HUDEP-2 (cell line): ENCODE measurements at regions not wholly inside any gene's neighbourhood (a gene's known extent, or its start where the extent isn't known, plus 50 kb on each side); places are given as distances from the start of the nearest gene placed in this dataset.

Source experiments
- DNase-seq, 76 experiments: peaks; one replicate each; lab custom pipeline; 2025; ENCODE audit not compliant: unreplicated experiment in 76 of 76; lab: John Stamatoyannopoulos, UW

DNA sequence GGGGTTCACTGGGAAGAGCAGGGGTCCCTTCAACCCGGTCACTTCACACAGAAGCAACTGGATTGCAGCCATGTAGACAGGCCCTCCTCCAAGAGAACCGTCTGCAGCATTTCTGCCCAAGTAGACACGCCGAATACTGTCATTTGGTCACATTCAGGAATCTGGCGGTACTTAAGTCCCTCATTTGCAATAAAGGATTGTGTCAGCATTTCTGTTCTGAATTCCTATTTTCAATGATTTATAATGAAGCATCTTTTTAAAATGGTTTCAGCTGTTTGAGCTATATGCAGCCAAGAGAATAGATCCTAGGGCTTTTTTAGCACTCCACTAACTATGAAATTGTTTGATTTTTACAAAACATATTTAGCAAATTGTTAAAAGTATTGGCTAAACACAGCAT, 143.5 kb upstream of the SOX1 start:
- no peak for DNase-seq

DNA sequence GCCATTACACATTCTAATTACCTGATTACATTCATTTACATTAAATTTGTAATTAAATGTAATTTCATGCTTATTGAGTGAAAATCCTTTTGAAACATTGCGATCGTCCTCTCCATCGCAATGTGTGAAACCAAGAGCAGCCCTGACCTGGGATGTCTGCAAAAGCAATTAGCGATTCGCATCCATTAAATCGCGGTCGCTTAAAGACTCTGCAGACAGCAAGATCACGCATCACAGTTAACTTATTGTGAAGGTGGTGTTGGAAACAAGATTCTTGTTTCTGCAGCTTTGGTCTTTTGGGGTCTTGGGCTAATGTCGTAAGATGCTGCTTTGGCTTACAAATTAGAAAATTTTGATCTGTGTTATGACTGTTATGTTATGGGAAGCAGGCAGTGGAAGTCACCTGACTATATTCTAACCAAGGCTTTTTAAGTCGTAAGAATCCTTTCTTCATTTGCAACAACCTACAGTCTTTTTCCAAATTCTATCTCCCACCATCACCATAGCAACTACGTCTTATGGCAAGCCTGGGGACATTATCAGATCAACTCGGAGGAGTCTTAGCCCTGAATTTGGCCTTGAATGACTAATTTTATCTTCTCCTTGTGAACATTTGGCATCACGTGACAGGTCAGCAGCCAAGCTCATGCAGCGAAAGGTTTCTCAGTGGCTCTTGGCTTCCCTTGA, 142.8 kb upstream of the SOX1 start:
- no peak for DNase-seq

DNA sequence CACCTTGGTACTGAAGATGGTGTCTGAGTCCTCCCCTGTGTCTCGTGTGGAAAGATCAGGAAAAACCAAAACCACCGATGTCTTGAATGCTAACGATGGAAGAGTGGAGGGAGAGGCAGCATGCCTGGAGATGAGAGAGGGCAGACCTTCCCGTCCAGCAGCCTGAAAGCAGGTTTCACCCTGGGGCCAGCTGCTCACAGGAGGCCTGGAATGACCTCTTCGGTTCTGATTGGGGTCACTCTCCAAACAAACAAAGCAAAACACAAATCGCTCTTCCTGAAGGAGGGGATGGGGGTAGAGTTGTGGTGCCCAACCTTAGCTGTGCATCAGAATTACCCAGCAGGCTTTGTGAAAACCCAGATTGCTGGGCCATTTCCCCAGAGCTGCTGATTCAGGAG, 142.3 kb upstream of the SOX1 start:
- DNase-seq: no peak

DNA sequence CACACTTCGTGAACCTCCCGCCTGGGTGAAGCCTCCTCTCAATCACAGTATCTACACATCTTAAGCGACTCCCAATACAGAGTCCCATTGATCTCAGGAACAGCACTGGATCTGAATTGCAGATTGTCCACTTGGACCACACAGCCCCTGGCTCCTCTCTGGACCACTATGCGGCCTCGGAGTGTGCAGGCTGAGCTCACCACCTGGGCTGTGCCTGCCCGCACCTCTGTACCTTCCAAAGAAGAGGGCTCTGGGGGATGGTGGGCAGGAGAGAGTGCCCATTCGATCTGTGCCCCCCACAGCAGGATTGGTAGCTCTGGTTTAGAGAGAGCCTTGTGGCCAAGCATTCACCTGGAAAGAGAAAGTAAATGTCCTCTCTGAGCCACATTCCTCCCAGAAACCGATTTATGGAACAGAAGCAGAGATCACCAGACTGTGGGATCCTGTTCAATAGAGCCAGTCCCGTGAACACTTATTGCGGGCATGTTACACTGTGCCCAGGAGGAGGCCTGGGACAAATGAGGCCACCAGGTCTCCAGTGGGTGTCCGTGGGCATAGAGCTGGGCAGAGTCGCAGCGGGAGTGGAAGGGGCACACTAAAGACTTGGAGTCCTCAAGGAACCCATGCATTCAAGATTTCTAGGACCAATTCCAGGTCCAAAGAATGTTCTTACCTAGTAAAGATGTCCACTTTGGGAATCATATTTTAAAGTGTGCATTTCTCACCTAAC, 141.6 kb upstream of the SOX1 start:
- DNase-seq: no peak

DNA sequence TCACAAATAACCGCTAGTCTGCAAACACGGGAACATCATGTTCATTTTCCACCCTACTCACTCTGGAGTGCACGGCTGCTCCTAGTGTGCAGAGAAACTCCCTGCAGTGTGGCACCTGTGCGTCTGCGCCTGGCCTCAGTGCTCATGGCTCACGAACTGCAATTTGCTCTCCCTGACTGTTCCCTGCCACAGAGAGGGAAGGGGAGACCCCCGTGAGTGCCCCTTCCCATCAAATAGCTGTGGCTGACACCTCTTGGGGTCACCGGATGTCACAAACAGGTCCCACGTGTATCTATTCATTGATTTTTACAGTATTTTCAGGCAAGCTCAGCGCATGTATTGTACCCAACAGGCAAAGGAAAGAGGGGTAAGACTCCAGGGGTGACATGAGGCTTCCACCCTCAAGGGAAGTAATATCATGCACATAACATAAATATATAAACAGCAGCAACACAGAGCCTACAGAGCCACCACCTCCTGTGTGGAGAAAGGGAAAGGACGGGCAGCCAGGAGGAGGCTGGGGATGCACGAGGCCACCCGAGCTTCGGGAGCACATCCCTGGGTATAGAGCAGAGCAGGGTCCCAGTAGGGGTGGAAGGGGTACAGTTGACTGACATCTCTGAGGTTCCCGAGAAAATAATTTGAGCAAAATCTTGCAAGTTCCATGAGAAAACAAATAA, 140.3 kb upstream of the SOX1 start:
- DNase-seq: no peak

DNA sequence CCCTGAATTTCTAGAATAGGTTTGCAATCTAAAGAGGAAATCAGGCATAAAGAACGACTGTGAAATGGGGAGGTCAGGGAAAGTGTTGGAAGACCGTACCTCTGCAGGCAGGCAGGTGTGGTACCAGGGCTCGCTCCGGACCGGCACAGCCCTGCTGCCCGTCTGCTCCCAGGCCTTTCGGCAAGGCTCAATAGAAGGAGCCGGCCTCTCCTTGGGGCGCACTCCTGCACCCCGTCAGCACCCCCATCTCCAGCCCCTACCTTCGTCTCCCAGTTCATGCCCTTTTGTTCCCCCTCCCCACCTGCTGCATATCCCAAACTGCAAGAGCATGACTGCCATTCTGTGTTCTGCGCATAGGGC, 139.8 kb upstream of the SOX1 start:
- DNase-seq: no peak

DNA sequence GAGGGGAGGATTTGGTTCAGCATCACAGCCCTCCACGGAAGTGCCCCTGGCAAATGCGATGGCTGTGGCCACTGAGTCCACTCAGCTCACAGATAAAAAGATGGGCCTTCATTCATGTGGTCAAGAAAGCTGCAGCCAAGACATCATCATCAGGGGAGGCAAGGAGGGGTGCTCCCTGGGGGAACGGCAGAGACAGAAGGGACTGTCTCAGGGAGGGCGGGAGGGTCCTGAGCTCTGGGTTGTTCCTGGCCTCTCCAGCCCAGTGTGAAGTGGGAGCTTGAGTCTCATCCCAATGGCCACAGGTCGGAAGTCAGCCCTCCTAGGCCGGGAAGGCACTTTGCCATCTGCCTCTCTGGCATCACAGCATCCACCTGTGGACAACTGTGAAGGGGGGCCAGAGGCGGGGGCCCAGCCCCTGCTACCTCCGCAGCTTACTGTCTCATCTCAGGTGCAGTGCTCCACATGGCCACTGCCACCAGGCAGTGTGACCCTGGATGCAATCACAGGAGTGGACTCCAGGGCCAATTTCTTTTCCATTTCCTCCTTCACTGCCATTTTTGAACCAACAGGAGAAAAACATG, 137.8 kb upstream of the SOX1 start:
- DNase-seq: no peak

DNA sequence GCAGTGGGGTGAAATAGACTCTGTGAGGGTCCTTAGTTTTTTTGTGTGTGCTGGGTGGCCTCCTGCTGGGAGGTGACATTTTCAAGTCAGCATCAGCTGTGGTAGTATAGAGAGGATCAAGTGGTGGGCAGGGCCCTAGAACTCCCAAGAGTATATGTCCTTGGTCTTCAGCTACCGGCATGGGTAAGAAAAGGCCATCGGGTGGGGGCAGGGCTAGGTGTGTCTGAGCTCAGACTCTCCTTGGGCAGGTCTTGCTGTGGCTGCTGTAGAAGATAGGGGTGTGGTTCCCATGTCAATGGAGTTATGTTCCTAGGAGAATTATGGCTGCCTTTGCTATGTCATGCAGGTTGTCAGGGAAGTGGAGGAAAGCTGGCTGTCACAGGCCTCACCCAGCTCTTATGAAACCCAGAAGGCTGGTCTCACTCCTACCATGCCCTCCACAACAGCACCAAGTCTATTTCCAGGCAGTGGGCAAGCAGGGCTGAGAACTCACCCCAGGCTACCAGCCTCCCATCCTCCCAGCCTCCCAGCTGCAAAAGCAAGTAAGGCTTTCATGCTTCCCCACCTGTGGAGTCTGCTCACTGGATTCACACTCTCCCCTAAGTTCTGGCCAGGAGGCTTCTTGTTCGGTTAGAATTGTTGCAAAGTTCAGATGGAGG, 130.6 kb upstream of the SOX1 start:
- no peak for DNase-seq

DNA sequence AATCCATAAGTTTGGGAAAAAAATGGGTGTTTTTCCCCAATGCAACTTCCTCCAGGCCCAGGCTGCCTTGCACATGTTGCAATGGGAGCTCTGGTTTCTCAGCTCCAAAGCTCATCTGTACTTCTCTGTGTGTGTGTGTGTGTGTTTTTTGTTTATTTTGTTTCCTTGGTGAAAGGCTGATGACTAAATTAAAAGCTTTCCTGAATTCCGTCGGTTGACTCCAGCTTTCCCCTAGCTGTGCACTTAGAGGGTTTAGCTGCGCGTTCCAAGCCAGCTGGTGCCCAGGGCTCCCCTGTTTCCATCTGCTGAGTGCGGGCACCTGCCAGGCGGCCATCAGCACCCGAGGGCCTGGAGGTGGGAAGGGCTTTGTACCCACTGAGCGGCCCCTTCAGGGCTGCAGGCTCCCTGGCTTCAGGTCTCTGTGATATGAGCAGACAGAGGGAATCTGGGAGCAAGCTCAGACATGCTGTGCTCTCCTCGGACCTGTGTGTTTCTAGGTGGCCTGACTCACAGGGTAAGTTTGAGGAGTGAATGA, 129.1 kb upstream of the SOX1 start:
- no peak for DNase-seq

DNA sequence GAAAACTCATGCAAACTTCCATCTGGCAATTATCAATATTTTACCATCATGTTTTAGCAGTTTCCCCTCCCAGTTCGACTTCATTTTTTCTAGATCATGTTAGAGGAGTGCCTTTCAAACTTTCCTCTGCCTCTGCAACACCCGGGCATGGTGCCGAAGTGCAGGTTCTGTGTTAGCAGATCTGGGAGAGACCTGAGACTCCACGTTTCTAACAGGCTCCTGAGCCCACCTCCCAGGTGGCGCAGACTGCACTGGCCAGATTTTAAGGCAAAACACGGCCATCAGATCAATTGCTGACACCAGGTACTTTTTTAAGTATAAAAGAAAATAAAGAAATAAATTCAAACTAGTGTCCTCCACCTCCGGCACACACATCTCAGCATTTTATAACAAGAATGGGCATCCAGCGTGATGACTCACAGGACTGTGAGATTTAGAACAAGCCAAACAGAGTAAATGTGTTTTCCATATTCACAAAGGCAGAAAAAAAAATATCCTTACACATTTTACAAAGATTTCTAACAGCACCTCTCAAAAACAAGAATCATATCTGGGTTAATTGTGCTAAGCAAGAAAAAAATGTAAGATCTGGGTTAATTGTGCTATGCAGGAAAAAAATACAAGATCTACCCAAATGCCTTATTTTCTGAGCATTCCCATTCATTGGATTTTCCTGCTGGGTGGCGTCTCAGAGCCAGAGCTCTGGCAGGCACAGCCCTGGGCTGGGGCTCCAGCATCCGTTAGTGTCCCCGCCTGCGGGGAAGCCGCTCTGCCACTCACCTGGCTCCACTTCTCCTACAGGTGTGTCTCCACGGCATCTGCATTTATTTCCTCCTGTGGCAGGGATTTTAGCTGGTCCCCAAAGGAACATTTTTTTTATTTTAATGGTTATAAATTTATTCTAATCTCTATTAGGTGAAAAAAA, 127.9 kb upstream of the SOX1 start:
- DNase-seq: no peak

DNA sequence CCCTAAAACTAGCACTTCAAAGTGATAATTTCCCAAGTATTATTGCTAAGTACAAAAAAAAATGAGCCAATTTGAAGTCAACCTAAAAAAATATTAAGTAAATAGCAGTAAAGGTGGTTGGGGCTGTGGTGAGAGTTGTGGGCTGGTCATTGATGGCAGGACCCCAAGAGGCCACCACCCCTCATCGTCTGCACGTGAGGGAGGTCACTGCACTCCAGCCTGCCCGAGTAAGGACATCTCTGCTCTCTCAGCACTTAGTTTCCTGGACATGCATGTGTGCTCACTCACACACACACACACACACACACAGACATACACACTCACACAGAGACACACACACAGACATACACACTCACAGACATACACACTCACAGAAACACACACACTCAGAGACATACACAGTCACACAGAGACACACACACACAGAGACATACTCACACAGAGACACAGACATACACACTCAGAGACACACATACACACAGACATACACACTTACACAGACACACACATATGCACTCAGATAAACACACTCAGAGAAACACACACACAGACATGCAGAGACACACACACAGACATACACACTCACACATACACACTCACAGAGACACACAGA, 127.2 kb upstream of the SOX1 start:
- no peak for DNase-seq

DNA sequence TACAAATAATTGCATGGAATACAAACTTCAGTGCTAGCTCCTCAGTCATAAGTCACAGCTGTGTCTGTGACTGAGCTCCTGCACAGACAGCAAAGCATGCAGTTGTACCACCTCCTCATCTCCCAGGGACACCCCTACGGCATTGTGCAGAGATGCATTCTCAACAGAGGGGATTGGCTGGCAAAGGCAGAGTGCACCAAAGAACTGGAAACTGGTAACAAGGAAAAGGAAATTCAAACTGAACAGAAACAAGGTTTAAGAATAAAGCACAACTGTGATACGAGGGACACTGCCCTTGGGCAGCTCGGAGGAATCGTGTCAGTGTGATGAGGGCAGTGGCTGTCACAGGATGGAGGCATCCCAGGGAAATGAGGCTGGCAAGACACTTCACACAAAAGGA, 126.1 kb upstream of the SOX1 start:
- DNase-seq: no peak

DNA sequence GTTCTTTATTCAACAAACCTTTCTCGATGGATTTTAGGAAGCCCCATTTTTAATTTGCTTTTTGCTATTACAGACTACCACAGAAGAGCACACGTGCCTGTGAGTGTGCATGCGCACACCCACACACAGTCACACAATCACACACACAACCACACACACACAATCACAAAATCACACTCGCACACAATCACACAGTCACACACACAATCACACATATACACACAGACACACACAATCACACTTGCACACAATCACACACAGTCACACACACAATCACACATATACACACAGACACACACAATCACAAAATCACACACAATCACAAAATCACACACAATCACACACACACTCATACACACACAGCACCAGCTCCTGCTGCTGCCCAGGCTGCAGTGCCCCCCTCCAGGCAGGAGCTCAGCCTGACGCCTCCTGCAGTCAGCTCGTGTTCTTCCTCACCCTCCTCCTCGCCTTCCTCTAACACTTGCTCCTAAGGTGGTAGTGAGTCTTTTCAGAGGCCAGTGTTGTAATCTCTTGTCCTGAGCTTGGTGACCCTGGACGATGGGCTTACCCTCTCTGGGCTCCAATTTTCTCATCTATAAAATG, 125.0 kb upstream of the SOX1 start:
- no peak for DNase-seq

DNA sequence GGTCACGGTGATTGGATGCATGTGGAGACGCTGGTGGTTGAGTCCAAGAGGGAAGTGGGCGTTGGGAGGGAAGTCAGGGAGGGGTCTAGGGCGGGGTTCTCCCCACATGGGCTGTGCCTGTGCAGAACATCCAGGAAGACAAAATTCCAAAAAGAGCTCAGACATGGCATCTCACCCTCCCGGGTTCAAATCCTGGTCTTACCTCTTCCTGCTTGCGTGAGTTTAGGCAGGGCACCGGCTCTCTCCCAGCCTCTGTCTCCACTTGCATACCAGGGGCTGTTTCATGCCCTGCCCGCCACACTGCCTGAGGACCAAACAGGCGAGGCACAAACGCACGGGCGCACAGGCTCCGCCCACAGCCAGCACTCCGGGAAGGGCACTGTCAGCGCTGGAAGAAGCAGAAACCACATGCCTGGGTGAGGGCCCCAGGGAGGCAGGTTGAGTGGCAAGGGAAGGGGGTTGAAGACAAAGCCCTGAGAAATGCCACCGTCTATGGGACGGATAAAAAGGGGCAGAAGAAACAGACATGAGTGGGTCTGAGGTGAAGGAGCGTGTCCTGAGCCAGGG, 123.6 kb upstream of the SOX1 start:
- no peak for DNase-seq

DNA sequence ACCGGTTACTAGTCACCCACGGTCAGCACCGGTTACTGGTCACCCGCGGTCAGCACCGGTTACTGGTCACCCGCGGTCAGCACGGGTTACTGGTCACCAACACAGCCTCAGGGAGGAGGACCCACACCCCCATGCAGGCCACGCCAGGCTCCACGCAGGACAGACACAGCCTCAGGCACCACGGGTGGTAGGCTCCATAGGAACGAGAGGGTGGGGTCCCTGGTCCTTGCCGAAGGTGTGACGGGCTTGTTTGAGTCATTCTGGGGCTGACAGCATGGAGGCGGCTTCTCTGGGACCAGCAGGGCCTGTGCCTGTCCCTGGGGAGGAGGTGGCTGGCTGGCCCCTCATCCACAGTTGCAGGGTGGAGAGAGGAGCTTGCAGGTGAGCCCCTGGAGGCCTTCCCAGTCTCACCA, 122.8 kb upstream of the SOX1 start:
- no peak for DNase-seq

DNA sequence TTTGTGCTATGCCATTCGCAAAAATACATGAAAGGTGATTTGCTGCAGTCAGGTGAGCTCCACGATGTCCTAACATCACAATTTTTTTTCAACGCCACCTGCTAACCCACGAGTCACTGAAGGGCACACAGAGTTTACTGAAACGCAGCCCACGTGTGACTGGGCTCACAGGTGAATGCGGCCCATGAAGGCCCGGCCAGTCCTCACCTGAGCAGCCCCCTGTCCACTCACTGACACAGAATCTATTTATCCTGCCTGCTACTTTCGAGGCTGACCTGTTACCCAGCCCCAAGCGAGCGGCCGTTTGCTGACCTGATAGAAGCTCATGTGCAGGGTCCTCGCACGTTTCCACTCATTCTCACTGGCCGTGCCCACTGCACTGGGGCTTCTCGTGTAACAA, 121.9 kb upstream of the SOX1 start:
- DNase-seq: no peak

DNA sequence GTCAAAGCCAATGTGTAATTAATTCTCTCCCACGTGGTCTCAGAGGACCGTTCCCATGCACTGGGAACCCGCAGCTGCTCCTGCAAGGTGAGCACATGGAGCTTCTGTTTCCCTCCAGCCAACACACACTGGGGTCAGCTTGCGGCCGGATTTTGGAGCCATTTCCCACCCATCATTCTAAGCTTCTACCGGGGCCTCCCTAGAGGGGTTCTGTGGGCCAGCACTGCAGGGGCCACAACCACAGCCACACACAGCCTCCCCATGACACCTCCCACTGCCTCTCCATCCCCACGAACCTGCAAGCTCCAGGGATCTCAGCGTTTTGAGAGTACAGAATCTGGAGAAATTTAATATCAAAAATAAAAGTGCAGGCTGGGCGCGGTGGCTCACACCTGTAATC, 120.7 kb upstream of the SOX1 start:
- DNase-seq: no peak

DNA sequence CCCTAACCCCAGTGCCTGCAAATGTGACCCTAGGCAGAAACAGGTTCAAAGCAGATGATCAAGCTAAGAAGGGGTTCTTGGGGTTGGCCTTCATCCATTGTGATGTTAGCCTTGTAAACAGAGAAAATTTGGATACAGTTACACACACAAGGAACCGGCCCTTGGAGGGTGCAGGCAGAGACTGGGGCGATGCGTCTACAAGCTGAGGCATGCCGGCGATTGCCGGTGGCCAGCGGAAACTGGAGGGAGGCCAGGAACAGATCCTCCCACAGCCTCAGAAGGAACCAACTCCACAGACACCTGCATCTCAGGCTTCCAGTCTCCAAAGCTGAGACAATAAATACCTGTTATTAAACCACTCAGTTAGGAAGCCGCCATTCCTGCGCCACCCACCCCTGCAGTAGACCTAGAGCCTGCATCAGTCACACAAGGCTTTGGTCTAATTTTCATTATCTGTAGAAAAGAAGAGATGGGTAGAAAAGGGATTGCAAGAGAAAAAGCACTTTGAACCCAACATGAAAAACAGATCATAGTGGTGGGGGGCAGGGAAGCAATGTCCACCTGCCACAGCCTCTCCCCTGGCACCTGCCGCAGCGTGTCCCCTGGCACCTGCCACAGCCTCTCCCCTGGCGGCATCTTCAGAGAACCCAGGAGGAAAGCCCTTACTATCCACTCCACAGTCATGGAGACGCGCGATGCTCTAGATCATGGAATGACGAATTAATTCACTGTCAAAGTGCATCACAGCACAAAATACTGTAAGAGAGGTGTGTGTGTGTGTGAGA, 119.7 kb upstream of the SOX1 start:
- DNase-seq: no peak
